Gastrocnemius medialis (tissue), 4 donors: ENCODE measurements at regions not wholly inside any gene's neighbourhood (a gene's known extent, or its start where the extent isn't known, plus 50 kb on each side); places are given as distances from the start of the nearest gene placed in this dataset.

Experiments used
- ATAC-seq, 2 donors: fragments of 150-250 bp; one replicate each; pipeline ENCODE4 v1.9.1; 2016
- DNase-seq, 2 donors: peaks; one replicate each; pipeline ENCODE4 v3.0.0-alpha.2; 2019
- H3K27ac ChIP-seq, 4 donors: fragments of 200-600 bp; sonication (generic); 1 replicate in 1 of 4; 2 replicates in 3 of 4; pipeline ENCODE4 v1.5.1; 2016 to 2018; ENCODE audit warnings: mild to moderate bottlenecking in 2 of 4, moderate library complexity in 1 of 4
- H3K27me3 ChIP-seq, 3 donors: fragments of 200-600 bp; sonication (generic) in 2 of 3; 1 replicate in 1 of 3; 2 replicates in 2 of 3; pipeline versions ENCODE4 v1.5.1 to v1.6.0; 2016 to 2019; ENCODE audit warnings: mild to moderate bottlenecking in 1 of 3, moderate library complexity in 1 of 3
- H3K36me3 ChIP-seq, 2 donors: fragments of 200-600 bp; sonication (generic) in 1 of 2; one replicate each; pipeline ENCODE4 v1.5.1; 2017 to 2018
- H3K4me1 ChIP-seq, 2 donors: fragments of 200-600 bp; sonication (generic) in 1 of 2; one replicate each; pipeline ENCODE4 v1.5.1; 2016 to 2017; ENCODE audit warnings: mild to moderate bottlenecking in 2 of 2
- H3K4me3 ChIP-seq, 4 donors: fragments of 200-600 bp; sonication (generic) in 3 of 4; 1 replicate in 1 of 4; 2 replicates in 3 of 4; pipeline ENCODE4 v1.5.1; 2016 to 2019; ENCODE audit warnings: mild to moderate bottlenecking in 2 of 4
- H3K9me3 ChIP-seq, 3 donors: fragments of 200-600 bp; sonication (generic) in 2 of 3; 1 replicate in 1 of 3; 2 replicates in 2 of 3; pipeline ENCODE4 v1.5.1; 2016 to 2019
- POLR2A ChIP-seq, 2 donors: fragments of 450-650 bp; IDR thresholded peaks; one replicate each; pipeline ENCODE4 v1.6.1; 2017; ENCODE audit warnings: antibody characterized with exemption in 2 of 2, mild to moderate bottlenecking in 2 of 2, moderate library complexity in 2 of 2
- in situ Hi-C, 4 donors: fragments of 200-750 bp; cut with MboI; loops; one replicate each; pipeline versions ENCODE4 v1.15.0 to v1.8.0; 2017; ENCODE audit warnings: low sequenced_read_pairs in 4 of 4
- intact Hi-C: fragments of 100-400 bp; cut with DNase I; formaldehyde crosslinking; loops from one replicate; pipeline ENCODE4 v1.15.1; 2023; ENCODE audit warnings: low total_unique reads
- TF ChIP-seq, protein P1 (sequence below), 5 experiments: fragments of 450-650 bp in 3 of 5; fragments of 200-600 bp in 2 of 5; sonication (generic) in 2 of 5; IDR thresholded peaks in 4 of 5; conservative IDR thresholded peaks in 1 of 5; 1 replicate in 4 of 5; 2 replicates in 1 of 5; pipeline ENCODE4 v1.5.1; 2016 to 2019; ENCODE audit warnings: antibody characterized with exemption in 5 of 5, mild to moderate bottlenecking in 3 of 5, moderate library complexity in 3 of 5

DNA sequence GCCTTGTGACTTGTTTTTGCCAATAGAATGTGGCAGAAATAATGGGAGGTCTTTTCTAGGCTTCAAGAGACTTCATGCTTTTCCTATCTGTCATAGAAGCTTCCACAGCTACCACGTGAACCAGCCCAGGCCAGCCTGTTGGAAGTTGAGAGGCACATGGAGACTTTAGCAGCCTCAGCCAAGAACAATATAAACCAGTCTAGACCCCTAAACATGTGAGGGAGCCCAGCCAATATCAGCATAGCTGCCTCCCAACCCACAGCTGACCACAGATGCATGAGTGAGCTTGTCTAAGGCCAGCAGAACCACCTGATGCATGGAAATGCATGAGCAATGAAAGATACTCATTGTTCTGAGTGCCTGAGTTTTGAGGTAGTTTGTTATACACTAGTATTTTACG lies 540.7 kb upstream of the BTBD3 start:
- in situ Hi-C loops = no loop called here
- TF ChIP-seq POLR2A (IDR thresholded peaks at IDR 0.05) = no peak
- TF ChIP-seq, protein P1, sequence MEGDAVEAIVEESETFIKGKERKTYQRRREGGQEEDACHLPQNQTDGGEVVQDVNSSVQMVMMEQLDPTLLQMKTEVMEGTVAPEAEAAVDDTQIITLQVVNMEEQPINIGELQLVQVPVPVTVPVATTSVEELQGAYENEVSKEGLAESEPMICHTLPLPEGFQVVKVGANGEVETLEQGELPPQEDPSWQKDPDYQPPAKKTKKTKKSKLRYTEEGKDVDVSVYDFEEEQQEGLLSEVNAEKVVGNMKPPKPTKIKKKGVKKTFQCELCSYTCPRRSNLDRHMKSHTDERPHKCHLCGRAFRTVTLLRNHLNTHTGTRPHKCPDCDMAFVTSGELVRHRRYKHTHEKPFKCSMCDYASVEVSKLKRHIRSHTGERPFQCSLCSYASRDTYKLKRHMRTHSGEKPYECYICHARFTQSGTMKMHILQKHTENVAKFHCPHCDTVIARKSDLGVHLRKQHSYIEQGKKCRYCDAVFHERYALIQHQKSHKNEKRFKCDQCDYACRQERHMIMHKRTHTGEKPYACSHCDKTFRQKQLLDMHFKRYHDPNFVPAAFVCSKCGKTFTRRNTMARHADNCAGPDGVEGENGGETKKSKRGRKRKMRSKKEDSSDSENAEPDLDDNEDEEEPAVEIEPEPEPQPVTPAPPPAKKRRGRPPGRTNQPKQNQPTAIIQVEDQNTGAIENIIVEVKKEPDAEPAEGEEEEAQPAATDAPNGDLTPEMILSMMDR (IDR thresholded peaks at IDR 0.05 in 4 of 5, conservative IDR thresholded peaks at IDR 0.05 in 1 of 5) = no peak

DNA sequence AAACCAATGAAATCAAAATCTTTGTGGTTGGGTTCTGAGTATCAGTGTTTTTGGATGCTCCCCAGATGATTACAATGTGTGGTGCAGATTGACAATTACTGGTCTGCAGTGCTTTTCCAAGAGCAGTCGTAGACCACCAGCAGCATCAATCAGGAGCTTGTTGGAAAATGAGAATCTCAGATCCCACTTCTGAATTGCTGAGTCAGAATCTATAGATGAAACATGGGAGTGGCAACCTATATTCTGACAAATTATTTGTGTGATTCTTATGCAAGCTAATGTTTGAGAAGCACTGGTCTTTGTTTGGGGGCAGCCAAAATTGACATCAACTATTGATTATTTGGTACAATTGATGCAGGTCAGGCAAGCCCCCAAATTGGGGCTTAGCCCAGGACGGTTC lies 539.9 kb upstream of the BTBD3 start:
- ATAC-seq (no peak), DNase-seq (no peak)
- H3K27me3 ChIP-seq = no peaks in the 10 kb centered on the region
- in situ Hi-C loops (no loop called here), intact Hi-C loops (no loop called here)
- H3K4me1 ChIP-seq = peaks cover 0 to 6% of the 10 kb centered on the region in 2 donors
- no peaks in the 10 kb centered on the region for H3K36me3 ChIP-seq
- no peaks in the 10 kb centered on the region for H3K9me3 ChIP-seq
- TF ChIP-seq, protein P1 (IDR thresholded peaks at IDR 0.05 in 4 of 5, conservative IDR thresholded peaks at IDR 0.05 in 1 of 5) = no peak
- TF ChIP-seq POLR2A (IDR thresholded peaks at IDR 0.05) = no peak
- no peak overlapping the region for H3K27ac ChIP-seq
- no peak overlapping the region for H3K4me3 ChIP-seq

More for the DNA sequence above, 540.7 kb upstream of the BTBD3 start:
- DNase-seq = no peak
- Histone ChIP-seq H3K27me3 (no peaks in the 10 kb centered on the region), H3K36me3 (no peaks in the 10 kb centered on the region), H3K27ac (no peak overlapping the region), H3K9me3 (no peaks in the 10 kb centered on the region), H3K4me1 (peaks cover 0 to 6% of the 10 kb centered on the region in 2 donors), H3K4me3 (no peak overlapping the region)
- intact Hi-C loops = no loop called here
- ATAC-seq = no peak

DNA sequence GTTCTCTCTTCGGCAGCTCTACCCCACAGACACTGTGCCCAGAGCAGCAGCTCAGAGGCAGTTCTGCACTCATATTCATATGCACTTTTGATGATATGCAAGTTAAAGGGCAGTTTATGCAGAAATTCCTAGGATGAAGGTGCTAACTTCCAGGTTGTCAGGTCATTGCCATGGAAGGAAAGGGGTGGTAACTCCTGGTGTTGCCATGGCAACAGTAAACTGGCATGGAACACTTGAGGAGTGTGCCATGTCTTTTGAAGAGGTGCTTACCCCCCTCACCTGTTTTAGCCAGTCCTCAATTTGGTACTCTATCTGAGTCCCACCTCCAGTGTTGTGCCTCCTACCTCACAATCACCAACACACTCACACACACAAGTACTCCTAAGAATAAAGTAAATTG lies 539.4 kb upstream of the BTBD3 start:
- ATAC-seq (no peak), DNase-seq (no peak)
- Histone ChIP-seq H3K36me3 (no peaks in the 10 kb centered on the region), H3K4me1 (peaks cover 0 to 6% of the 10 kb centered on the region in 2 donors), H3K27me3 (no peaks in the 10 kb centered on the region), H3K27ac (no peak overlapping the region), H3K9me3 (no peaks in the 10 kb centered on the region), H3K4me3 (no peak overlapping the region)
- TF ChIP-seq POLR2A (IDR thresholded peaks at IDR 0.05) = no peak
- TF ChIP-seq, protein P1 (IDR thresholded peaks at IDR 0.05 in 4 of 5, conservative IDR thresholded peaks at IDR 0.05 in 1 of 5) = no peak
- in situ Hi-C loops (no loop called here), intact Hi-C loops (no loop called here)

GRCh38 chr20:11379257-11380011 lies 538.3 kb upstream of the BTBD3 start:
- in situ Hi-C loops (no loop called here), intact Hi-C loops (no loop called here)
- no peaks in the 10 kb centered on the region for H3K27me3 ChIP-seq
- ATAC-seq (no peak), DNase-seq (no peak)
- H3K9me3 ChIP-seq = no peaks in the 10 kb centered on the region
- no peaks in the 10 kb centered on the region for H3K4me1 ChIP-seq
- H3K36me3 ChIP-seq = no peaks in the 10 kb centered on the region
- no peak overlapping the region for H3K27ac ChIP-seq
- H3K4me3 ChIP-seq = no peak overlapping the region
- no peak for TF ChIP-seq POLR2A (IDR thresholded peaks at IDR 0.05)
- TF ChIP-seq, protein P1 (IDR thresholded peaks at IDR 0.05 in 4 of 5, conservative IDR thresholded peaks at IDR 0.05 in 1 of 5) = no peak

DNA sequence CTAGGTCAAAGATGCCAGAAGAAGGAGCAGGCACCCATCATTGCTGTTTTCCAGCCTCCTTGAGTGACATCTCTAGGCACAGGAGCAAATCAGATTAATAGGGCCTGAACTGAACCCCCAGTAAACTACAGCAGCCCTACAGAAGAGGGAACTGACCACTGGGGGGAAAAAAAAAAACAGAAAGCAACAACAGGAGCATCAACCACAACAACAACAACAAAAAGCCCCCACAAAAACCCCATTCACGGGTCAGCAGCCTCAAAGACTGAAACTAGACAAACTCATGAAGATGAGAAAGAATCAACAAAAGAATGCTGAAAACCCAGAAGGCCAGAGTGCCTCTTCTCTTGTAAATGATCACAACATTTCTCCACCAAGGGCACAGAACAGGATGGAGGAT lies 537.4 kb upstream of the BTBD3 start:
- in situ Hi-C loops = no loop called here
- DNase-seq (no peak), ATAC-seq (no peak)
- Histone ChIP-seq H3K27ac (no peak overlapping the region), H3K36me3 (no peaks in the 10 kb centered on the region), H3K27me3 (no peaks in the 10 kb centered on the region), H3K4me1 (no peaks in the 10 kb centered on the region), H3K4me3 (no peak overlapping the region), H3K9me3 (no peaks in the 10 kb centered on the region)
- TF ChIP-seq, protein P1 (IDR thresholded peaks at IDR 0.05 in 4 of 5, conservative IDR thresholded peaks at IDR 0.05 in 1 of 5) = no peak
- no peak for TF ChIP-seq POLR2A (IDR thresholded peaks at IDR 0.05)
- intact Hi-C loops = no loop called here
